Ovary (tissue), 7 donors: ENCODE measurements at regions not wholly inside any gene's neighbourhood (a gene's known extent, or its start where the extent isn't known, plus 50 kb on each side); places are given as distances from the start of the nearest gene placed in this dataset.

ENCODE experiments used
- DNase-seq, 5 donors: peaks; one replicate each; pipeline ENCODE4 v3.0.0-alpha.2; 2019 to 2020
- H3K27ac ChIP-seq, 2 donors: fragments of 200-600 bp; one replicate each; pipeline versions ENCODE4 v1.5.1 to v1.8.0; 2019 to 2022
- H3K27me3 ChIP-seq: fragments of 200-600 bp; one replicate; pipeline ENCODE4 v1.8.0; 2022
- H3K36me3 ChIP-seq: fragments of 200-600 bp; sonication (generic); one replicate; pipeline ENCODE4 v1.5.1; 2019
- H3K4me1 ChIP-seq: one replicate; pipeline ENCODE4 v1.8.1; 2013; ENCODE audit warnings: mild to moderate bottlenecking, moderate library complexity; ENCODE audit not compliant: insufficient read depth
- H3K4me3 ChIP-seq: fragments of 200-600 bp; sonication (generic); one replicate; pipeline ENCODE4 v1.5.1; 2017
- H3K9me3 ChIP-seq, 2 donors: fragments of 200-600 bp in 1 of 2; sonication (generic) in 1 of 2; one replicate each; pipeline versions ENCODE4 v1.5.1 to v1.8.1; 2013 to 2019; ENCODE audit warnings: mild to moderate bottlenecking in 1 of 2, moderate library complexity in 1 of 2
- CTCF ChIP-seq, 3 donors: fragments of 450-650 bp in 2 of 3; fragments of 200-600 bp in 1 of 3; IDR thresholded peaks; one replicate each; pipeline versions ENCODE4 v1.5.1 to v1.8.0; 2016 to 2022; ENCODE audit warnings: antibody characterized with exemption in 3 of 3, mild to moderate bottlenecking in 1 of 3
- EP300 ChIP-seq: sonication (generic); formaldehyde crosslinking; IDR thresholded peaks from one replicate; pipeline ENCODE4 v1.6.1; 2017; ENCODE audit warnings: antibody characterized with exemption
- POLR2A ChIP-seq: fragments of 450-650 bp; IDR thresholded peaks from one replicate; pipeline ENCODE4 v1.6.1; 2017; ENCODE audit warnings: antibody characterized with exemption, mild to moderate bottlenecking, moderate library complexity
- WGBS, 3 donors: extraction: QIAGEN DNeasy Blood & Tissue Kit in 1 of 3; methylation state at CpG; one replicate each; pipeline versions ENCODE4 v1.1.5 to v1.1.7; 2013 to 2017; 5-methylcytosine and 5-hydroxymethylcytosine counted together
- intact Hi-C, 4 donors: fragments of 100-400 bp; cut with DNase I; formaldehyde crosslinking; loops; one replicate each; pipeline versions ENCODE4 v1.11.0 to v1.15.1; 2022 to 2023
- donor health status: DM: no; HTN: no; CAD: no; lungs with moderate emphysema.
- donor health status: DM: no; HTN: no; CAD: no.
- donor health status: Bipolar disorder and iron deficiency.
- donor health status: DM: no; HTN: no; CAD: no.
- donor health status: DM: yes; HTN: yes; CAD: no.

DNA sequence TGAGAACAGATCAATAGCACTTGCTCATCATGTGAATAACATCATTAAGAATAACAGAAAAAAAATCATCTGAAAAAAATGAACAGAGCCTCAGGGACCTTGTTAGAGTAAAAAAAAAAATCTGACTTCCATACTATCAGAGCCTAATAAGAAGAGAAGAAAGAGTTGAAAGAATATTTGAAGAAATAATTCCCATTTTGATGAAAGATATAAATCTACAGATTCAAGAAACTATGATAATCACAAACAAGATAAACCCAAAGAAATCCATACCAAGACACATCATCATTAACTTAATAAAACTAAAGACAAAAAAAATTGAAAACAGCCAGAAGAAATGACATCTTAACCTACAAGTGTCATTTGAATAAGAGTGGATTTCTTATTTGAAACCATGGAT, 134.4 kb downstream of the BMS1 start:
- intact Hi-C loops, result no loop called here
- no peaks in the 10 kb centered on the region for H3K4me1 ChIP-seq
- H3K36me3 ChIP-seq, result no peaks in the 10 kb centered on the region
- no peaks in the 10 kb centered on the region for H3K9me3 ChIP-seq
- H3K27ac ChIP-seq, result no peak overlapping the region
- no peaks in the 10 kb centered on the region for H3K27me3 ChIP-seq
- TF ChIP-seq EP300, result no peak
- no peak for TF ChIP-seq CTCF (IDR thresholded peaks at IDR 0.05)
- no peak for TF ChIP-seq POLR2A
- H3K4me3 ChIP-seq, result no peak overlapping the region
- no peak for DNase-seq

DNA sequence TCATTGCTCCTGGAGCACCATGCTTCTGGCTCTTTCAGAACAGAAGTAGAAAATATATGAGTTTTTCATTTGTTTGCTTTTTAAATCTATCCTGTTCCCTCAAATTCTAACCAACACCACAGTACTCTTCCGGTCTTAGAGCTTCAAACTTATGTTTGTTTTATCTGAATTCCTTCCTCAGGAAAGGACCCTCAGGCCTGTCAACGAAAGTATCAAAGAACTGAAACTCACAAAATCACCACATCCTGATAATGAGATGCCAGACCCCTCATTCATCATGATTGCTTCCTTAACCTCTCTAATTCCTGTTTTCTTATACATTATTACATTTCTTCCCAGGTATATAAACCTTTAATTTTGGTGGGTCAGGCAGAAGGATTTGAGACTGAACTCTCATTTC, 135.2 kb downstream of the BMS1 start:
- TF ChIP-seq CTCF (IDR thresholded peaks at IDR 0.05) (no peak), POLR2A (no peak), EP300 (no peak)
- no peak for DNase-seq
- intact Hi-C loops, result no loop called here
- Histone ChIP-seq H3K27ac (no peak overlapping the region), H3K4me3 (no peak overlapping the region), H3K4me1 (no peaks in the 10 kb centered on the region), H3K36me3 (no peaks in the 10 kb centered on the region), H3K27me3 (no peaks in the 10 kb centered on the region), H3K9me3 (no peaks in the 10 kb centered on the region)
- WGBS, 3 donors, result 47 to 57% (median 50%) methylated on average over 2 of the region's 2 CpGs

GRCh38 chr10:42921951-42922350, 139.4 kb downstream of the BMS1 start:
- Histone ChIP-seq H3K4me1 (no peaks in the 10 kb centered on the region), H3K9me3 (no peaks in the 10 kb centered on the region), H3K36me3 (no peaks in the 10 kb centered on the region), H3K27ac (no peak overlapping the region), H3K27me3 (no peaks in the 10 kb centered on the region), H3K4me3 (no peak overlapping the region)
- DNase-seq, result no peak
- no peak for TF ChIP-seq EP300
- no peak for TF ChIP-seq POLR2A
- no peak for TF ChIP-seq CTCF (IDR thresholded peaks at IDR 0.05)
- intact Hi-C loops, result no loop called here
- 80 to 82% (median 82%) methylated on average over 2 of the region's 2 CpGs for WGBS, 3 donors

DNA sequence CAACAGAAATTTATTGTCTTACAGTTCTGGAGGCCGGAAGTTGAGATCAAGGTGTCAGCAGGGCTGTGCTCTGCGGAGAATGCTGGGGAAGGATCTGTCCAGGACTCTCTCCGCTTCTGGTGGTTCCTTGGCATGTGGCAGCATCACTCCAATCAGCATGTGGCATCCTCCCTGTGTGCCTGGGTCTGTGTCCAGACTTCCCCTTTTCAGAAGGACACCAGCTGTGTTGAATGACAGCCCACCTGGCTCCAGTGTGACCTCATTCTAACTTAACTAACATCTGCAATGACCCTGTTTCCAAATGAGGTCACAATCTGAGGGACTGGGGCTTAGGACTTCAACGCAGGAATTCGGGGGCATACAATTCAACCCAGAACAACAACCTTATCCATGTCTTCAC, 141.9 kb downstream of the BMS1 start:
- Histone ChIP-seq H3K27me3 (no peaks in the 10 kb centered on the region), H3K4me1 (no peaks in the 10 kb centered on the region), H3K36me3 (no peaks in the 10 kb centered on the region), H3K4me3 (no peak overlapping the region), H3K9me3 (no peaks in the 10 kb centered on the region), H3K27ac (no peak overlapping the region)
- intact Hi-C loops, result no loop called here
- TF ChIP-seq POLR2A, result no peak
- TF ChIP-seq CTCF (IDR thresholded peaks at IDR 0.05), result no peak
- TF ChIP-seq EP300, result no peak
- WGBS, 3 donors, result 66 to 69% (median 67%) methylated on average over 5 of the region's 5 CpGs
- no peak for DNase-seq

- WGBS, 3 donors, result 17 to 26% (median 21%) methylated on average over 6 of the region's 6 CpGs
- H3K4me1 ChIP-seq, result no peaks in the 10 kb centered on the region
- no peaks in the 10 kb centered on the region for H3K9me3 ChIP-seq
- DNase-seq, result no peak
- TF ChIP-seq POLR2A (no peak), EP300 (no peak), CTCF (IDR thresholded peaks at IDR 0.05) (no peak)
- H3K27ac ChIP-seq, result no peak overlapping the region
- no peaks in the 10 kb centered on the region for H3K27me3 ChIP-seq
- no peaks in the 10 kb centered on the region for H3K36me3 ChIP-seq
- intact Hi-C loops, result no loop called here
- H3K4me3 ChIP-seq, result no peak overlapping the region
Observed at GRCh38 chr10:42926843-42927242, 144.2 kb downstream of the BMS1 start.
